Endothelial cell of umbilical vein (primary cell): ENCODE measurements at regions not wholly inside any gene's neighbourhood (a gene's known extent, or its start where the extent isn't known, plus 50 kb on each side); places are given as distances from the start of the nearest gene placed in this dataset.

ENCODE experiments used
- BruUV-seq: library from RNA; stranded (reverse); fragments of 400-500 nt; replicated peaks from 2 replicates; lab custom pipeline; 2021; lab: Mats Ljungman, UMichigan
- CTCF ChIA-PET: fragments of 300-600, 350-600 bp; sonication (Branson Sonifier 250); formaldehyde crosslinking; loops from one replicate; lab custom pipeline; 2021; ENCODE audit warnings: antibody characterized with exemption, inconsistent platforms; lab: Charles Lee
- POLR2A ChIA-PET: fragments of 300-600, 350-600 bp; sonication (Branson Sonifier 250); formaldehyde crosslinking; loops from one replicate; lab custom pipeline; 2021; ENCODE audit warnings: antibody characterized with exemption, inconsistent platforms; lab: Charles Lee
- DNase-seq: peaks from one replicate; pipeline ENCODE4 v3.0.0-alpha.2; 2011; ENCODE audit warnings: low read depth, low spot score
- FAIRE-seq: peaks from 2 replicates; lab custom pipeline; 2011; peaks lifted over from hg19 to GRCh38; lab: Jason Lieb, UNC
- H2AFZ ChIP-seq: 2 replicates; pipeline ENCODE4 v1.6.0; 2012; ENCODE audit warnings: low read depth, low read length, control low read depth, inconsistent platforms
- H3K27ac ChIP-seq: 2 replicates; pipeline ENCODE4 v1.5.1; 2011; ENCODE audit warnings: low read depth, mild to moderate bottlenecking, control low read depth, low read length, moderate library complexity; ENCODE audit not compliant: insufficient read depth
- H3K27me3 ChIP-seq, 2 experiments: 2 replicates each; pipeline versions ENCODE4 v1.6.0 to v1.6.1; 2011; ENCODE audit warnings: low read length in 2 of 2, mixed read lengths in 1 of 2; ENCODE audit not compliant: control insufficient read depth in 2 of 2, insufficient read depth in 2 of 2
- H3K36me3 ChIP-seq, 2 experiments: 2 replicates in 1 of 2; 3 replicates in 1 of 2; pipeline ENCODE4 v1.5.1; 2011; ENCODE audit warnings: low read length in 2 of 2, mild to moderate bottlenecking in 1 of 2, moderate library complexity in 1 of 2; ENCODE audit not compliant: control insufficient read depth in 2 of 2, insufficient read depth in 2 of 2; ENCODE audit errors: extremely low read depth in 1 of 2
- H3K4me1 ChIP-seq: 3 replicates; pipeline ENCODE4 v1.5.1; 2011; ENCODE audit warnings: mild to moderate bottlenecking, low read length; ENCODE audit not compliant: control insufficient read depth, insufficient read depth; ENCODE audit errors: extremely low read depth
- H3K4me2 ChIP-seq: 2 replicates; pipeline ENCODE4 v1.6.1; 2011; ENCODE audit warnings: low read length, control low read depth, mixed read lengths; ENCODE audit not compliant: insufficient read depth
- H3K4me3 ChIP-seq, 3 experiments: fragments of 200-600 bp in 1 of 3; sonication (generic), shearing (Covaris generic) in 1 of 3; replicated peaks in 1 of 3; 2 replicates each; pipeline ENCODE4 v1.5.1; 2011 to 2016; ENCODE audit warnings: control low read depth in 3 of 3, low read length in 3 of 3, mild to moderate bottlenecking in 2 of 3, inconsistent platforms in 1 of 3, low read depth in 1 of 3, moderate library complexity in 1 of 3; ENCODE audit not compliant: insufficient read depth in 1 of 3
- H3K79me2 ChIP-seq: 2 replicates; pipeline ENCODE4 v1.6.0; 2012; ENCODE audit warnings: low read length, inconsistent platforms; ENCODE audit not compliant: control insufficient read depth, insufficient read depth
- H3K9ac ChIP-seq: replicated peaks from 2 replicates; pipeline ENCODE3; 2011; ENCODE audit warnings: low read length, control low read depth; ENCODE audit not compliant: insufficient read depth; ENCODE audit errors: extremely low read depth
- H3K9me1 ChIP-seq: replicated peaks from 3 replicates; pipeline ENCODE4 v1.6.0; 2011; ENCODE audit warnings: mild to moderate bottlenecking, low read length; ENCODE audit not compliant: control insufficient read depth, insufficient read depth; ENCODE audit errors: extremely low read depth
- H3K9me3 ChIP-seq: replicated peaks from 2 replicates; pipeline ENCODE4 v1.5.1; 2012; ENCODE audit warnings: low read length, inconsistent platforms; ENCODE audit not compliant: control insufficient read depth, insufficient read depth
- H4K20me1 ChIP-seq: replicated peaks from 2 replicates; pipeline ENCODE3; 2011; ENCODE audit warnings: mild to moderate bottlenecking, low read length; ENCODE audit not compliant: control insufficient read depth, insufficient read depth; ENCODE audit errors: extremely low read depth
- CTCF ChIP-seq, 2 donors: IDR thresholded peaks; 1 replicate in 1 of 2; 2 replicates in 1 of 2; pipeline ENCODE4 v1.5.1; 2011; ENCODE audit warnings: low read length in 2 of 2, mild to moderate bottlenecking in 2 of 2, moderate library complexity in 2 of 2, control low read depth in 1 of 2, inconsistent platforms in 1 of 2, low read depth in 1 of 2; ENCODE audit not compliant: insufficient read depth in 1 of 2; ENCODE audit errors: extremely low read depth in 1 of 2
- FOS ChIP-seq: IDR thresholded peaks from 2 replicates; pipeline ENCODE4 v1.6.1; 2011; ENCODE audit warnings: mild to moderate bottlenecking, low read length, moderate library complexity, borderline replicate concordance; ENCODE audit not compliant: insufficient read depth
- JUN ChIP-seq: IDR thresholded peaks from 2 replicates; pipeline ENCODE4 v1.6.1; 2011; ENCODE audit warnings: borderline replicate concordance, low read depth; ENCODE audit not compliant: insufficient read length, insufficient read depth
- MAX ChIP-seq: IDR thresholded peaks from 2 replicates; pipeline ENCODE4 v1.6.1; 2011; ENCODE audit not compliant: insufficient read depth, insufficient read length
- MYC ChIP-seq: IDR thresholded peaks from one replicate; pipeline ENCODE4 v1.6.1; 2011; ENCODE audit warnings: mild to moderate bottlenecking, low read depth, low read length
- dilution Hi-C: fragments of 300-500 bp; cut with MboI; formaldehyde crosslinking; loops from one replicate; pipeline ENCODE4 v1.15.0; 2019; ENCODE audit warnings: low sequenced_read_pairs; ENCODE audit not compliant: extremely low pct_ligation_motif_present
- intact Hi-C: fragments of 100-400 bp; cut with micrococcal nuclease; formaldehyde crosslinking; loops from one replicate; pipeline ENCODE4 v1.10.0; 2022

- BruUV-seq = no TSS peak
- H3K9me1 ChIP-seq = no peaks in the 10 kb centered on the region
- CTCF ChIA-PET = no interaction called here
Measured at GRCh38 chr7:7127773-7128172, 54.6 kb upstream of the C1GALT1 start.

More at GRCh38 chr7:7127773-7128172, 54.6 kb upstream of the C1GALT1 start:
- POLR2A ChIA-PET = no interaction called here
- dilution Hi-C loops (no loop called here), intact Hi-C loops (no loop called here)
- Histone ChIP-seq H3K27me3 (no peaks in the 10 kb centered on the region), H3K9me3 (no peaks in the 10 kb centered on the region), H3K4me3 (no peak overlapping the region), H3K9ac (no peak overlapping the region), H4K20me1 (no peaks in the 10 kb centered on the region), H3K27ac (no peak overlapping the region), H3K4me2 (no peak overlapping the region), H3K4me1 (no peaks in the 10 kb centered on the region), H3K79me2 (no peaks in the 10 kb centered on the region), H2AFZ (no peak overlapping the region), H3K36me3 (no peaks in the 10 kb centered on the region)
- FAIRE-seq (no peak), DNase-seq (no peak)
- TF ChIP-seq JUN (no peak), MYC (no peak), MAX (no peak), FOS (no peak), CTCF (IDR thresholded peaks at IDR 0.05; ENCODE audit: extremely low read depth in 1 of 2, insufficient read depth in 1 of 2, low read depth in 1 of 2, low read length in 2 of 2) (no peak)
